ENCODE measurements at regions not wholly inside any gene's neighbourhood (a gene's known extent, or its start where the extent isn't known, plus 50 kb on each side); places are given as distances from the start of the nearest gene placed in this dataset.

- no peak for TF ChIP-seq CTCF (IDR thresholded peaks at IDR 0.05; ENCODE audit: extremely low read depth in 1 of 2, insufficient read depth in 1 of 2, low read depth in 1 of 2, low read length in 2 of 2)
- no peak for TF ChIP-seq MAX (IDR thresholded peaks at IDR 0.05; ENCODE audit: insufficient read depth, insufficient read length)
- TF ChIP-seq EZH2 (IDR thresholded peaks at IDR 0.05; ENCODE audit: borderline replicate concordance, low read depth, low read length, severe bottlenecking), result no peak
- TF ChIP-seq POLR2A (IDR thresholded peaks at IDR 0.05; ENCODE audit: low read depth, low read length), result no peak
- no peak for TF ChIP-seq POLR2AphosphoS5 (IDR thresholded peaks at IDR 0.05; ENCODE audit: insufficient read depth, low read depth, low read length)
- TF ChIP-seq MYC (IDR thresholded peaks at IDR 0.05; ENCODE audit: low read depth, low read length), result no peak
- TF ChIP-seq JUN (IDR thresholded peaks at IDR 0.05; ENCODE audit: borderline replicate concordance, insufficient read depth, insufficient read length, low read depth), result no peak
- no peak for TF ChIP-seq GATA2 (IDR thresholded peaks at IDR 0.05; ENCODE audit: insufficient read depth, insufficient read length, low read depth, low read length)
These were observed 246.9 kb downstream of the CYLC2 start for GRCh38 chr9:103242025-103242424.
